CD1c-positive myeloid dendritic cell (primary cell): ENCODE measurements at regions not wholly inside any gene's neighbourhood (a gene's known extent, or its start where the extent isn't known, plus 50 kb on each side); places are given as distances from the start of the nearest gene placed in this dataset.

Experiments
- DNase-seq: peaks from one replicate; pipeline ENCODE4 v3.0.0-alpha.2; 2016; ENCODE audit errors: extremely low spot score

DNA sequence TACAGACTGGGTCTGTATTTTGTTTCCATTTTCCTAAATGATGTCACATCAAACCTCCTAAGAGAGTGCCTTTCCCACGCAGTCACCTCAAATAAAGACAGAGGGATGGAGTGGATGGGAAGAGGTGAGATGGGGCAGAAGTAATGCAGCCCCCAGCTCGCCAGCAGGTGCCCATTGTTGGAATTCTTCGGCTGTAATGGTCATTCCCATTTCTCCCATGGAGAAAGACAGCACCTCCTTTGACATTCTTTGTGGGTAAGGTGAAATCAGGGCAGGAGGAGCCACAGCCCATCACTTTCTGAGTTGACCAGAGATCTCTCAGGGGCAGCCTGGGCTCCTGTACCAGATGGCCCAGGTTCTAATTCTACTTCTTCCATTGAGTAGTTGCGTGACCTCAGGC, 84.4 kb upstream of the NR2F2 start:
- no peak for DNase-seq

DNA sequence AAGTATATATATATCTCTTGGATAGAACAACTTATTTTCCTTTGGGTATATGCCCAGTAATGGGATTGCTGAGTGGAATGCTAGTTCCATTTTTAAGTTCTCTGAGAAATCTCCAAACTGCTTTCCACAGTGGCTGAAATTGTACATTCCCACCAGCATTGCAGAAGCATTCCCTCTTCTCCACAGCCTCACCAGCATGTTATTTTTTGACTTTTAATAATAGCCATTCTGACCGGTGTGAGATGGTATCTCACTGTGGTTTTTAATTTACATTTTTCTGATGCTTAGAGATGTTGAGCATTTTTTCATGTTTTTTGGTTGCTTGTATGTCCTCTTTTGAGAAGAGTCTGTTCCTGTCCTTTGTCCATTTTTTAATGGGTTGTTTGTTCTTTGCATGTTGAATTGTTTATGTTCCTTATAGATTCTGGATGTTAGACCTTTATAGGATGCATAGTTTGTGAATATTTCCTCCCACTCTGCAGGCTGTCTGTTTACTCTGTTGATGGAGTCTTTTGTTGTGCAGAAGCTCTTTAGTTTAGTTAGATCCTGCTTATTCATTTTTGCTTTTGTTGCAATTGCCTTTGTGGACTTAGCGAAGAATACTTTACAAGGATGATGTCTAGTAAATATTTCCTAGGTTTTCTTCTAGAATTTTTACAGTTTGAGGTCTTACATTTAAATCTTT, 82.7 kb upstream of the NR2F2 start:
- no peak for DNase-seq

GRCh38 chr15:96252148-96252547, 78.4 kb upstream of the NR2F2 start:
- no peak for DNase-seq

DNA sequence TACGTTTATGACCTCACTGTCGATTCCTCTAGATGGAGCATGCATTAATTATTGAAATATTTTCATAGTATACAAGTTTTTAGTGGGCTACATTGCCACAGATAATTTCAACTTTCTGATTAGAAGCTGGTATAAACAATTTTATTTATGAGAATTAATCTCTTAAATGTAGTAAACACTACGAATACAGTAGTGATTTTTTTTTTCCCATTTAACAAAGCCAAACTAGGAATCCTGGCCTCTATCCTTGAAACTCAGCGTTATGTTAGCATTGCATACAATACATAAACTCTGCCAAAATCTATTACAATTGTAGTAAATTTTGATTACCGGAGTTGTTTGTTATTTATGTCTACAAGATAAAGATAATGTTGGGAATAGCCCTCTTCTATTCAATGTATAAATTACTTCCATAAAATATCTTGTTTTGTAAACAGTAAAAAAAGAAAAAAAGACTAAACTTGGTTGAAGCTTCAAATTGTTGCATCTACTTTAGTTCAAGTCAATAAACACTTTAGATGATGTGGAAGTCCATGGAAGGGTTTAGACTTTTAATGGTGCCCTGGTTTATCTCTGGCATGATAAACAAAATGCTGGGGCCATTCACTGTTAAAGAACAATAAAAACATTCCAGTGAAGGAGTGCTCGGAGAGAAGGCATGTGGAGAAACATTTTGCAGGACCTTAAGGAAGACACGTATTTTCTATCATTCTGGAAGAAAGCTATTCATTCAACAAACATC, 77.3 kb upstream of the NR2F2 start:
- no peak for DNase-seq

- DNase-seq: no peak
Measured at GRCh38 chr15:96254173-96254572, 76.3 kb upstream of the NR2F2 start.

DNA sequence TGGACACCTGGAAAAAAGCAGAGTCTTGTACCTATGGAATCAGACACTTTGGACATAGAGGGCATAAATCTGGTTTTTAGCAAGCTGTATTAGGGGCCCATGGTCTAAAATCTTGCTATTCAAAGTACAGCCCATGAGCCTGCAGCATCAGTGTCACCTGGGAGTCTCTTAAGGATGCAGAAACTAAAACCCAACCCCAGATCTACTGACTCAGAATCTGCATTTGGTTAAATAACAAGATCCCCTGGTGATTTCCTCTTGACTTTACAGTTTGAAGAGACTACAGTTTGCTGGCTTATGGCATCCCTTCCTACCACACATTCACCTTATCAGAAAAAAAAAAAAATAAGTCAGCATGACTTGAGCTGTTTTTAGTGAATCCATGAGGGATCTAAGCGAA, 74.9 kb upstream of the NR2F2 start:
- no peak for DNase-seq

DNA sequence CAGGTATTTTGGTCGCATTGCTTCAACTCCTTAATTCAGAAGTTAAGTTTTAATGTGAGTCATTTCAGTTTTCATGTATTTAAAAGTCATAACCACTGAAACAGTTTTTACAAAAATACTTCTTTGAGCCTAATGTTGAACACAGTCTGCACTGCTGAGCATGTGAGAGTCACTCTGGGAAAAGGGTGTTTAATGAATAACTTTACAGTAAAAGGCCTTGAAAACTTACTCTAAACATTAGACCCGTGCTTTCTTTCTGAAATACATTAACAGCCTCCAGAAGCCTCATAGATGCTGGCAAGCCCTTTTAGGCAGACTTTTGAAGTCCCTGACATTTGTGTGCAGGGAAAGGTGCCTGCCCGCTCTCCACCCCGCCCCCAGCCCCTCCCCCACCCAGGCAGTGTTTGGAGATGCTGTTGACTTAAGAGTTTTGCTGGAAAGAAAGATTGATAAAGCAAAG, 68.9 kb upstream of the NR2F2 start:
- no peak for DNase-seq

- DNase-seq: no peak
Measured at GRCh38 chr15:96262097-96262496, 68.4 kb upstream of the NR2F2 start.

GRCh38 chr15:96262549-96263489, 67.7 kb upstream of the NR2F2 start:
- no peak for DNase-seq

GRCh38 chr15:96264351-96264798, 66.1 kb upstream of the NR2F2 start:
- no peak for DNase-seq

DNA sequence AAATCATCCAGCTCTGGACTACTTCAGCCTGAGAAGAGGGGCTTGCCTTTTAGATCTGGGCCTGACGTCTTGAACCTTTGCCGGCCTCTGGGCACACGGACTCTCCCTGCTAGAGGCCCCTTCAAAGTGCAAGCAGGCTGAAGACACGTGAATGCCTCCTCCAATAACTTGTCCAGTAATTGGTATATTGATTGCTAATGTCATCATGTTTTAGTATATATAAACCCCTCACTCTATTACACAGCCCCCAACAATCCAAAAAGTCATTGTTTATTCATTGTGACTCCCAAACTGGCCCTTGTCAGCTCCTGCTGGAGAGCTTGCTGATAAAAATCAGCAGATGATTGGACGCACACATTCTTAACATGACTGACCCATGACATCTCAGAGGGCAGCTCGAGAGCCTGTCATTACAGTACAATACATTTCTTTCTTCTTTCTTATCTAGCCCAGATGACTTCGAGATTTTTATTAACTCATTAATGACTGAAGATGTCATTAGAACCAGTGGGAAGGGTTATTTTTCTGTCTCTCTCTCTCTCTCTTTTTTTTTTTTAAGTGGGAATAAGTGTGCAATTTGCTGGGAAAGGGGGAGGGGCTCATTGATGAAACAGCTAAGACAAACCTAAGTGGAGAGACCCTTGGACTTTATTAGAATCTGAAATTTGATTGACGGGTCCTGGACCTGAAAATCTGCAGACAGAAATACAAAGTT, 65.5 kb upstream of the NR2F2 start:
- no peak for DNase-seq

DNA sequence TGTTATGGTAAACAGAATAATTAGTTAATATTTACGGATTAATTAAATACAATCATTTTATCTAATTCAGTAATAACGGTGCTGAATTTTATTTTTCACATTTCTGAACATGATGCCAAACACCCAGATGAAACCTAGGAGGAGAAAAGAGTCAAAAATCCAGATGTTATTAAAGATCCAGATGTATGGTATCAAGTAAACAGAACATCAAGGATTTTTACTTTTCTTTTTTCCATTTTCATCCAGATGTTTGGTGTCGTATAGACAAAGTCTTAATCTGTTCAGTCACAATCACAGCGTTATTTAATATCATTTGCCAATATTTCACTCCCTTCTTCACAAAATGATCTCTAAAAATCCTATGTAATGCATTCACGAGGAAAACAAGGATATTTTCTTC, 64.0 kb upstream of the NR2F2 start:
- DNase-seq: no peak

GRCh38 chr15:96267463-96267862, 63.0 kb upstream of the NR2F2 start:
- no peak for DNase-seq

GRCh38 chr15:96268442-96269204, 61.9 kb upstream of the NR2F2 start:
- no peak for DNase-seq

DNA sequence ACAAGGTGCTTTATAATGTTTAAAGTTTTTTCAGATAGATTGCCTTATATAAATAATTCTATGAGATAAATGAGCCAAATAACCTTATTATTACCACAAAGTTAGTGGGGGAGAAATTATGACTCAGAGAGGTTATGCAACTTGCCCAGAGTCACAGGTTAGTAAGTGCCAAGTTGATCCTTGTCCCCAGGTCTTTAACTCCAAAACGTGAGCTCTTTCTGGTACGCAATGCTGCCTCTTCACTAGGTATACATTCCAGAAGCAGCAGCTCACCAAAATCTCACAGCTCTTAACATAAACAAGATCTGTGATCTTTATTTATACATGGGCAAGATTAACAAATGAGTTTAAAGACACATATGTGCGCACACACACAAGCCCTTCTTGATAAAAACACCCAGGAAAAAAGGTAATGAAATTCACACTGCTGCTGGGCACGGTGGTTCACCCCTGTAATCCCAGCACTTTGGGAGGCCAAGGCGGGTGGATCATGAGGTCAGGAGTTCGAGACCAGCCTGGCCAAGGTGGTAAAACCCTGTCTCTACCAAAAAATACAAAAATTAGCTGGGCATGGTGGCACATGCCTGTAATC, 59.8 kb upstream of the NR2F2 start:
- no peak for DNase-seq

- DNase-seq: no peak
Measured at GRCh38 chr15:96272427-96272826, 58.1 kb upstream of the NR2F2 start.

GRCh38 chr15:96273317-96274086, 57.0 kb upstream of the NR2F2 start:
- DNase-seq: no peak

DNA sequence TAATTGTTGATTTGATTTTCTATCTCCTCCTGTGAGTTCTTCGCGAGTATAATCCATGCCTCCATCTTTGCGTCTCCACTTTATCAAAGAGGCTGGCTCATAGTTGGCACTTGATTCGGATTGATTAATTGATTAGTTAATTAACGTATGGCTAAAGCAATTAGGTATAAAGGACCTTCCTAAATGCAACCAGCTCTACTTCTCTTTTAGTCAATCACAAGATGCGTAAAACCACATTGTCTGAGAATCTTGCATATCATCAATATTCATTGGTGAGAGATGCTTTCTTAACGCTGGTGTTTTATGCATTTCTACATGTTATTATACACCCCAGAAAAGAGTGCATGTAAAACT, 56.4 kb upstream of the NR2F2 start:
- DNase-seq: no peak

GRCh38 chr15:96274698-96275097, 55.8 kb upstream of the NR2F2 start:
- DNase-seq: no peak
